Loucy (cell line): ENCODE measurements at regions not wholly inside any gene's neighbourhood (a gene's known extent, or its start where the extent isn't known, plus 50 kb on each side); places are given as distances from the start of the nearest gene placed in this dataset.

Source experiments
- H2AFZ ChIP-seq: fragments of 200-600 bp; sonication (generic); 2 replicates; pipeline ENCODE4 v1.6.0; 2016; ENCODE audit warnings: antibody characterized with exemption, mild to moderate bottlenecking, low read length, moderate library complexity
- H3F3A ChIP-seq: fragments of 200-600 bp; 2 replicates; pipeline ENCODE4 v1.6.0; 2016; ENCODE audit warnings: antibody characterized with exemption, low read depth, mild to moderate bottlenecking
- H3K27me3 ChIP-seq: fragments of 200-600 bp; sonication (generic); 2 replicates; pipeline ENCODE4 v1.6.1; 2014; ENCODE audit warnings: low read length, mild to moderate bottlenecking; ENCODE audit not compliant: insufficient read depth, poor library complexity, severe bottlenecking
- H3K36me3 ChIP-seq: fragments of 200-600 bp; sonication (generic); 2 replicates; pipeline ENCODE4 v1.6.1; 2016; ENCODE audit warnings: low read length; ENCODE audit not compliant: insufficient read depth
- H3K4me1 ChIP-seq: fragments of 200-600 bp; sonication (generic); 2 replicates; pipeline ENCODE4 v1.5.1; 2014; ENCODE audit warnings: low read length, mild to moderate bottlenecking; ENCODE audit not compliant: insufficient read depth, poor library complexity, severe bottlenecking
- H3K4me2 ChIP-seq: fragments of 200-600 bp; sonication (generic); 2 replicates; pipeline ENCODE4 v1.6.0; 2014; ENCODE audit warnings: antibody characterized with exemption, low read length, low read depth, mild to moderate bottlenecking; ENCODE audit not compliant: poor library complexity, severe bottlenecking
- H3K4me3 ChIP-seq: fragments of 200-600 bp; sonication (generic); 2 replicates; pipeline ENCODE4 v1.5.1; 2014; ENCODE audit warnings: low read length, mild to moderate bottlenecking, mixed read lengths; ENCODE audit not compliant: poor library complexity, severe bottlenecking
- H3K79me2 ChIP-seq: fragments of 200-600 bp; sonication (generic); 2 replicates; pipeline ENCODE4 v1.6.1; 2014; ENCODE audit warnings: low read length; ENCODE audit not compliant: insufficient read depth
- H3K9ac ChIP-seq: fragments of 200-600 bp; sonication (generic); 2 replicates; pipeline ENCODE4 v1.6.0; 2014; ENCODE audit warnings: mild to moderate bottlenecking, low read depth, low read length, moderate library complexity; ENCODE audit not compliant: poor library complexity, severe bottlenecking
- H3K9me2 ChIP-seq: fragments of 200-600 bp; sonication (generic); replicated peaks from 2 replicates; pipeline ENCODE4 v1.6.1; 2016; ENCODE audit warnings: low read depth, low read length, mixed read lengths
- H3K9me3 ChIP-seq: fragments of 200-600 bp; sonication (generic); 2 replicates; pipeline ENCODE4 v1.6.1; 2014; ENCODE audit warnings: mild to moderate bottlenecking, antibody characterized with exemption, low read length, low read depth; ENCODE audit not compliant: insufficient read depth
- H4K20me1 ChIP-seq: fragments of 200-600 bp; sonication (generic); 2 replicates; pipeline ENCODE4 v1.6.0; 2014; ENCODE audit warnings: antibody characterized with exemption, low read length, mild to moderate bottlenecking; ENCODE audit not compliant: insufficient read depth, poor library complexity, severe bottlenecking
- EZH2phosphoT487 ChIP-seq: fragments of 200-600 bp; IDR thresholded peaks from 2 replicates; pipeline ENCODE4 v1.6.1; 2018; ENCODE audit warnings: antibody characterized with exemption, mild to moderate bottlenecking, moderate library complexity, borderline replicate concordance
- TF ChIP-seq, protein P1 (sequence below): fragments of 200-600 bp; sonication (generic); conservative IDR thresholded peaks from 2 replicates; pipeline ENCODE4 v1.5.1; 2014; ENCODE audit warnings: mild to moderate bottlenecking, antibody characterized with exemption, low read length

DNA sequence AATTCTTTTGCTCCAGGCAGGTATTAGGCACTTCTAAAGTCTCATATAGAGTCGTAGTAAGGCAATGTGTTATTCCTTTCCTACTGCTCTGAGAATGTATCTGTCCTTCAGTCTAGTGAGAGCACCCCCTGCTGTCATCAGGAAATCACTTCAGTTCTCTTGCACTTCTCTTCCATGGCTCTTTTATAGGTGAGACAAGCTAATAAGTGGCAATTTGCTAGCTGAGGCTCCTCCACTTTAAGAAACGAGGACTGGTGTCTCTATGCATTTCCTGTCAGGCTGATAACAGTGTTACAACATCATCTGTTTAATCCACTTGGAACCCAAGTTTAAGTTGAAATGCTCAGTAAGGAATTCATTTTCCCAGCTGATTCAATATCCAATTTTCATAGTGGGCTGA lies 350.6 kb downstream of the TFEC start:
- no peaks in the 10 kb centered on the region for H3K27me3 ChIP-seq
- H3K9me2 ChIP-seq, result no peaks in the 10 kb centered on the region
- no peaks in the 10 kb centered on the region for H3K79me2 ChIP-seq
- no peaks in the 10 kb centered on the region for H3F3A ChIP-seq
- no peak overlapping the region for H3K4me3 ChIP-seq
- H3K9ac ChIP-seq, result no peak overlapping the region
- H3K4me2 ChIP-seq, result no peak overlapping the region
- TF ChIP-seq, protein P1, sequence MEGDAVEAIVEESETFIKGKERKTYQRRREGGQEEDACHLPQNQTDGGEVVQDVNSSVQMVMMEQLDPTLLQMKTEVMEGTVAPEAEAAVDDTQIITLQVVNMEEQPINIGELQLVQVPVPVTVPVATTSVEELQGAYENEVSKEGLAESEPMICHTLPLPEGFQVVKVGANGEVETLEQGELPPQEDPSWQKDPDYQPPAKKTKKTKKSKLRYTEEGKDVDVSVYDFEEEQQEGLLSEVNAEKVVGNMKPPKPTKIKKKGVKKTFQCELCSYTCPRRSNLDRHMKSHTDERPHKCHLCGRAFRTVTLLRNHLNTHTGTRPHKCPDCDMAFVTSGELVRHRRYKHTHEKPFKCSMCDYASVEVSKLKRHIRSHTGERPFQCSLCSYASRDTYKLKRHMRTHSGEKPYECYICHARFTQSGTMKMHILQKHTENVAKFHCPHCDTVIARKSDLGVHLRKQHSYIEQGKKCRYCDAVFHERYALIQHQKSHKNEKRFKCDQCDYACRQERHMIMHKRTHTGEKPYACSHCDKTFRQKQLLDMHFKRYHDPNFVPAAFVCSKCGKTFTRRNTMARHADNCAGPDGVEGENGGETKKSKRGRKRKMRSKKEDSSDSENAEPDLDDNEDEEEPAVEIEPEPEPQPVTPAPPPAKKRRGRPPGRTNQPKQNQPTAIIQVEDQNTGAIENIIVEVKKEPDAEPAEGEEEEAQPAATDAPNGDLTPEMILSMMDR, result peak; percentile 66
- TF ChIP-seq EZH2phosphoT487, result no peak
- H3K9me3 ChIP-seq, result no peaks in the 10 kb centered on the region
- H4K20me1 ChIP-seq, result no peaks in the 10 kb centered on the region
- H3K36me3 ChIP-seq, result no peaks in the 10 kb centered on the region
- H3K4me1 ChIP-seq, result no peaks in the 10 kb centered on the region
- H2AFZ ChIP-seq, result no peak overlapping the region

DNA sequence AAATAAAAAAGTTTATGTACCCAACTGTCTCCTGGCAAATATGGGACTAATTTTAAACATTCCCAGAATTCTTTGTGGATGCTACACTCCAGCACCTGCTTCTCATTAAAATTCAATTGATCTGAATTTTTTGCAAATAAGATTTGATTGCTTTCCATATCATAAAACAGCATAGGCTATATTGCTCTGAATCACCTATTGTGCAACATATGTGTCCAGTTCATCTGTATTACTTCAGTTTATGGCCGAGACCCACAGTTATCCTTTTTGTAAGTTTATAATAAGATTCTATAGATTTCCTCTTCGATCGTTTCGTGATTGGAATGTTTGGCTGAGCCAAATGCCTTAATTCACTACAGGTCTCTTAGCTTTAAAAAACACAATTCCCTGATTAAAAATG lies 351.1 kb downstream of the TFEC start:
- Histone ChIP-seq H3K9ac (no peak overlapping the region), H3K4me3 (no peak overlapping the region), H3K79me2 (no peaks in the 10 kb centered on the region), H4K20me1 (no peaks in the 10 kb centered on the region), H2AFZ (no peak overlapping the region), H3K9me2 (no peaks in the 10 kb centered on the region), H3K36me3 (no peaks in the 10 kb centered on the region), H3K9me3 (no peaks in the 10 kb centered on the region), H3K4me1 (no peaks in the 10 kb centered on the region), H3F3A (no peaks in the 10 kb centered on the region), H3K4me2 (no peak overlapping the region), H3K27me3 (no peaks in the 10 kb centered on the region)
- TF ChIP-seq, protein P1, result no peak
- TF ChIP-seq EZH2phosphoT487, result no peak

- TF ChIP-seq, protein P1, result no peak
- no peak for TF ChIP-seq EZH2phosphoT487
- no peaks in the 10 kb centered on the region for H3K4me1 ChIP-seq
- H3K9me3 ChIP-seq, result no peaks in the 10 kb centered on the region
- no peaks in the 10 kb centered on the region for H3K27me3 ChIP-seq
- no peaks in the 10 kb centered on the region for H3K9me2 ChIP-seq
- H3K4me3 ChIP-seq, result no peak overlapping the region
- H2AFZ ChIP-seq, result no peak overlapping the region
- no peaks in the 10 kb centered on the region for H3K79me2 ChIP-seq
- no peak overlapping the region for H3K4me2 ChIP-seq
- no peaks in the 10 kb centered on the region for H4K20me1 ChIP-seq
- no peaks in the 10 kb centered on the region for H3F3A ChIP-seq
- no peak overlapping the region for H3K9ac ChIP-seq
- no peaks in the 10 kb centered on the region for H3K36me3 ChIP-seq
Observed at GRCh38 chr7:115678086-115678982, 352.2 kb downstream of the TFEC start.
